ENCODE measurements at regions not wholly inside any gene's neighbourhood (a gene's known extent, or its start where the extent isn't known, plus 50 kb on each side); places are given as distances from the start of the nearest gene placed in this dataset.

GRCh38 chr5:62149879-62150278 is 156.1 kb upstream of the KIF2A start:
- no peak for TF ChIP-seq CTCF (IDR thresholded peaks at IDR 0.05; ENCODE audit: unreplicated experiment)
- H3K27ac Mint-ChIP-seq = no peak overlapping the region
- no peak for DNase-seq (ENCODE audit: low spot score, unreplicated experiment)
- H3K27me3 Mint-ChIP-seq = peaks cover 5% of the 10 kb centered on the region
- no peaks in the 10 kb centered on the region for H3K36me3 Mint-ChIP-seq (ENCODE audit: insufficient read depth)
- peaks cover 2% of the 10 kb centered on the region for H3K4me1 Mint-ChIP-seq (ENCODE audit: low read depth)
- no peak overlapping the region for H3K4me3 Mint-ChIP-seq (ENCODE audit: low read depth)
- peaks cover 12% of the 10 kb centered on the region for H3K9me3 Mint-ChIP-seq (ENCODE audit: low read depth)

DNA sequence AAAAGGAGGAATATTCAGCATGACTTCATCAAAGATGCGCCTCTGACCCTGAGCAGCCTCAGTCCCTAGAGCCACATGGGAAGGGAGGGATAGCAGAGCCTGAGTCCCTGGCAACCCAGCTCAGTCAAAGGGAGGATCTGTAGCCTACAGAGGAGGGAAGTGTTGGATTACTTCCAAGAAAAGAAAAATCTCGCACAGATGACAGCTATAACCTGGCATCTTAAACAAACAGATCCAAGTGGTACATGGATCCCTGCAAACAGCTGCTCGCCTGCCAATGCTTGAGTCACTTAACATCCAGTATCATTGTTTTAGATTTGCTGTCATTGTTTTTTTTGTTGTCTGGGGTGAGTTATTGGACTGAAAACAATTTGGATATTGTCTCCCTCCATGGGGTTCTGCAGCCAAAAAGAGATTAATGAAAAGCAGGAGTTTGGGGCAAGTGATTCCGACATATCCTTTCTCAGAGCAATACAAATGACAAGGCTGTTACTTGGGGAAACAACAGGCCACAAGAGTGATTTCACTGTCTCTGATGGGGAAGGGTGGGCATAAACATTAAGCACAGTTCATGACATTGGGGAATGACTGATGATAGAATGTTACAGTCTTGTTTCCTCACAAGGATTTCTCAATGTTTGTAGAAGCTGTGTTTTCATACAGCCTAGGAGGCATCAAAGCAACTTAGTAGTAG is 153.5 kb upstream of the KIF2A start:
- no peaks in the 10 kb centered on the region for H3K36me3 Mint-ChIP-seq (ENCODE audit: insufficient read depth)
- no peak for TF ChIP-seq CTCF (IDR thresholded peaks at IDR 0.05; ENCODE audit: unreplicated experiment)
- peaks cover 17% of the 10 kb centered on the region for H3K9me3 Mint-ChIP-seq (ENCODE audit: low read depth)
- H3K27ac Mint-ChIP-seq = no peak overlapping the region
- H3K27me3 Mint-ChIP-seq = no peaks in the 10 kb centered on the region
- peaks cover 2% of the 10 kb centered on the region for H3K4me1 Mint-ChIP-seq (ENCODE audit: low read depth)
- no peak for DNase-seq (ENCODE audit: low spot score, unreplicated experiment)
- H3K4me3 Mint-ChIP-seq (ENCODE audit: low read depth) = no peak overlapping the region

DNA sequence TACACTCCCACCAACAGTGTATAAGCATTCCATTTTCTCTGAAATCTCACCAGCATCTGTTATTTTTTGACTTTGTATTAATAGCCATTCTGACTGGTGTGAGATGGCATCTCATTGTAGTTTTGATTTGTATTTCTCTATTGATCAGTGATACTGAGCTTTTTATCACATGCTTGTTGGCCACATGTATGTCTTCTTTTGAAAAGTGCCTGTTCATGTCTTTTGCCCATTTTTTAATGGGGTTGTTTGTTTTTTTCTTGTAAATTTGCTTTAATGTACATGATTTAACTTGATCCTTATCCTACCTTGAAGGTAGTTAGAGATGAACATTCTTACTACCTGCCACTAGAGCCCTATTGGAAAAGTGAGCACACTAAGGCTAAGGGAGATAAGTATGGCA is 151.2 kb upstream of the KIF2A start:
- TF ChIP-seq CTCF (IDR thresholded peaks at IDR 0.05; ENCODE audit: unreplicated experiment) = no peak
- H3K9me3 Mint-ChIP-seq (ENCODE audit: low read depth) = peaks cover 17% of the 10 kb centered on the region

DNA sequence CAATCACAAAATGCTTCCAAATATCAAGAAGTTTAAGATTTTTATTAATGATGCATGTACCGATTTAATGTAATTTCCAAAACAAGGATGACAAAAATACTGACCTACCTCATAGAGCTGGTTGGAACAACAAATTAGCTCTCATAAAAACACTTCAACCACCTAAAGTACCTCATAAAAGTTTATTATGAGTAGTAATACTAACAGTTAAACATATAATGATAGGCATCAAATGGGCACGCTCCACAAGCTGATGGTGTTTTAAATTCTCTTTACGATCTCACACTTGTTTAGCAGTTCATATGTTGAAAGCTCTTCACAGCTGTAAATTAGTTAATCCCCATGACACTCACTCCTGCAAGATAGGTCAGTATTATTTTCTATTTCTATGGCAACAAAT is 150.0 kb upstream of the KIF2A start:
- no peak overlapping the region for H3K27ac Mint-ChIP-seq
- H3K27me3 Mint-ChIP-seq = no peaks in the 10 kb centered on the region
- DNase-seq (ENCODE audit: low spot score, unreplicated experiment) = no peak
- H3K9me3 Mint-ChIP-seq (ENCODE audit: low read depth) = peaks cover 17% of the 10 kb centered on the region
- peaks cover 2% of the 10 kb centered on the region for H3K4me1 Mint-ChIP-seq (ENCODE audit: low read depth)
- peaks cover 1% of the 10 kb centered on the region for H3K36me3 Mint-ChIP-seq (ENCODE audit: insufficient read depth)
- no peak overlapping the region for H3K4me3 Mint-ChIP-seq (ENCODE audit: low read depth)
- no peak for TF ChIP-seq CTCF (IDR thresholded peaks at IDR 0.05; ENCODE audit: unreplicated experiment)

More for the DNA sequence above, 151.2 kb upstream of the KIF2A start:
- Mint-ChIP-seq H3K27ac (no peak overlapping the region), H3K27me3 (no peaks in the 10 kb centered on the region), H3K4me1 (ENCODE audit: low read depth) (peaks cover 2% of the 10 kb centered on the region), H3K36me3 (ENCODE audit: insufficient read depth) (peaks cover 1% of the 10 kb centered on the region), H3K4me3 (ENCODE audit: low read depth) (no peak overlapping the region)
- DNase-seq (ENCODE audit: low spot score, unreplicated experiment) = no peak

GRCh38 chr5:62167561-62168057 is 138.4 kb upstream of the KIF2A start:
- TF ChIP-seq CTCF (IDR thresholded peaks at IDR 0.05; ENCODE audit: unreplicated experiment) = no peak
- Mint-ChIP-seq H3K27ac (no peak overlapping the region), H3K4me1 (ENCODE audit: low read depth) (no peaks in the 10 kb centered on the region), H3K27me3 (no peaks in the 10 kb centered on the region), H3K9me3 (ENCODE audit: low read depth) (no peaks in the 10 kb centered on the region), H3K4me3 (ENCODE audit: low read depth) (no peak overlapping the region), H3K36me3 (ENCODE audit: insufficient read depth) (no peaks in the 10 kb centered on the region)
- no peak for DNase-seq (ENCODE audit: low spot score, unreplicated experiment)
